K562 (cell line): ENCODE measurements at regions not wholly inside any gene's neighbourhood (a gene's known extent, or its start where the extent isn't known, plus 50 kb on each side); places are given as distances from the start of the nearest gene placed in this dataset.

Experiments
- ATAC-seq: fragments of 200-7000 bp; cut with Tn5 transposase; 3 replicates; pipeline ENCODE4 v1.9.1; 2020; ENCODE audit warnings: moderate library complexity
- BruUV-seq: library from RNA; stranded (reverse); fragments of 400-500 nt; replicated peaks from 2 replicates; lab custom pipeline; 2021; lab: Mats Ljungman, UMichigan
- CTCF ChIA-PET: fragments of 300-600 bp; formaldehyde crosslinking; extraction: SDS; loops from one replicate; lab custom pipeline; 2021; ENCODE audit warnings: low intra/inter-chr PET ratio; lab: Yijun Ruan, JAX
- POLR2A ChIA-PET: fragments of 300-600, 350-650 bp; sonication (Branson Sonifier 250); formaldehyde crosslinking; extraction: SDS; loops from one replicate; lab custom pipeline; 2021; ENCODE audit warnings: antibody characterized with exemption, inconsistent platforms; lab: Yijun Ruan, JAX
- DNase-seq, 4 experiments: peaks; one replicate each; pipeline versions ENCODE4 v3.0.0 to v3.0.0-alpha.2; 2011 to 2018; ENCODE audit warnings: low spot score in 3 of 4, mixed read lengths in 3 of 4; ENCODE audit errors: extremely low read depth in 1 of 4
- FAIRE-seq: peaks from 2 replicates; lab custom pipeline; 2011; peaks lifted over from hg19 to GRCh38; lab: Jason Lieb, UNC
- H2AFZ ChIP-seq: 2 replicates; pipeline ENCODE4 v1.6.0; 2011; ENCODE audit warnings: low read depth, low read length, control low read depth, inconsistent platforms
- H3K27ac ChIP-seq: fragments of 200-600 bp; 3 replicates; pipeline ENCODE4 v1.8.0; 2011; ENCODE audit warnings: low read depth, mild to moderate bottlenecking, control low read depth, inconsistent platforms, low read length, moderate library complexity, mixed read lengths; ENCODE audit errors: extremely low read depth
- H3K27me3 ChIP-seq, 2 experiments: fragments of 300-600 bp in 1 of 2; 2 replicates in 1 of 2; 3 replicates in 1 of 2; pipeline versions ENCODE4 v1.6.0 to v1.8.0; 2011; ENCODE audit warnings: inconsistent platforms in 2 of 2, low read length in 2 of 2, mild to moderate bottlenecking in 1 of 2, mixed read lengths in 1 of 2, moderate library complexity in 1 of 2; ENCODE audit not compliant: control insufficient read depth in 2 of 2, insufficient read depth in 2 of 2
- H3K36me3 ChIP-seq: fragments of 300-600 bp; 3 replicates; pipeline ENCODE4 v1.8.0; 2011; ENCODE audit warnings: mild to moderate bottlenecking, low read length, inconsistent platforms; ENCODE audit not compliant: control insufficient read depth, insufficient read depth
- H3K4me1 ChIP-seq, 2 experiments: fragments of 200-600 bp in 1 of 2; replicated peaks in 1 of 2; 2 replicates in 1 of 2; 3 replicates in 1 of 2; pipeline versions ENCODE4 v1.5.1 to v1.8.0; 2011; ENCODE audit warnings: inconsistent platforms in 2 of 2, low read length in 2 of 2, mild to moderate bottlenecking in 1 of 2, mixed read lengths in 1 of 2, moderate library complexity in 1 of 2; ENCODE audit not compliant: control insufficient read depth in 2 of 2, insufficient read depth in 2 of 2
- H3K4me2 ChIP-seq: 2 replicates; pipeline ENCODE4 v1.6.1; 2011; ENCODE audit warnings: low read length, control low read depth, inconsistent platforms, mixed read lengths; ENCODE audit not compliant: insufficient read depth
- H3K4me3 ChIP-seq: fragments of 200-600 bp; sonication (generic), shearing (Covaris generic); 2 replicates; pipeline ENCODE4 v1.5.1; 2016; ENCODE audit warnings: control low read depth, inconsistent platforms
- H3K79me2 ChIP-seq: fragments of 200-600 bp; 3 replicates; pipeline ENCODE4 v1.8.0; 2011; ENCODE audit warnings: low read length, inconsistent platforms; ENCODE audit not compliant: control insufficient read depth, insufficient read depth
- H3K9ac ChIP-seq, 2 experiments: 2 replicates each; pipeline versions ENCODE4 v1.6.0 to v1.6.1; 2011; ENCODE audit warnings: low read depth in 2 of 2, low read length in 2 of 2, control low read depth in 1 of 2, inconsistent platforms in 1 of 2, mild to moderate bottlenecking in 1 of 2, mixed read lengths in 1 of 2; ENCODE audit not compliant: insufficient read depth in 1 of 2
- H3K9me1 ChIP-seq: one replicate; pipeline ENCODE4 v1.6.0; 2011; ENCODE audit warnings: inconsistent platforms, mild to moderate bottlenecking, low read length, moderate library complexity; ENCODE audit not compliant: control insufficient read depth, insufficient read depth
- H3K9me3 ChIP-seq: replicated peaks from 2 replicates; pipeline ENCODE4 v1.5.1; 2011; ENCODE audit warnings: low read depth, low read length, inconsistent platforms; ENCODE audit not compliant: control insufficient read depth, insufficient read depth
- H4K20me1 ChIP-seq: replicated peaks from 2 replicates; pipeline ENCODE4 v1.6.1; 2011; ENCODE audit warnings: low read length, inconsistent platforms, mixed read lengths; ENCODE audit not compliant: control insufficient read depth, insufficient read depth
- ARID3B ChIP-seq: fragments of 250-450 bp; sonication (Bioruptor Pico); IDR thresholded peaks from 2 replicates; pipeline ENCODE4 v1.4.0; 2020; ENCODE audit warnings: borderline replicate concordance
- BDP1 ChIP-seq: IDR thresholded peaks from 3 replicates; pipeline ENCODE4 v1.6.1; 2011; ENCODE audit not compliant: insufficient read length, insufficient read depth
- CC2D1A ChIP-seq: fragments of 450-650 bp; IDR thresholded peaks from 2 replicates; pipeline ENCODE4 v1.6.1; 2017; ENCODE audit warnings: mild to moderate bottlenecking
- ESRRA ChIP-seq: fragments of 450-650 bp; IDR thresholded peaks from 2 replicates; pipeline ENCODE4 v1.6.1; 2014; ENCODE audit warnings: low read depth, mild to moderate bottlenecking, moderate library complexity, borderline replicate concordance
- EWSR1 ChIP-seq: fragments of 450-650 bp; IDR thresholded peaks from 2 replicates; pipeline ENCODE4 v1.6.1; 2018; ENCODE audit warnings: borderline replicate concordance, mild to moderate bottlenecking, low read depth, moderate library complexity; ENCODE audit not compliant: partially characterized antibody
- FOXM1 ChIP-seq, 2 experiments: fragments of 450-650 bp in 1 of 2; sonication (generic) in 1 of 2; formaldehyde crosslinking in 1 of 2; IDR thresholded peaks; 2 replicates each; pipeline versions ENCODE4 v1.6.1 to v1.9.0; 2017 to 2022; ENCODE audit warnings: low read depth in 2 of 2, mild to moderate bottlenecking in 2 of 2, missing genetic modification reagents in 1 of 2, moderate library complexity in 1 of 2
- FUS ChIP-seq: fragments of 200-400 bp; formaldehyde crosslinking; optimal IDR thresholded peaks from 2 replicates; pipeline ENCODE3; 2017; ENCODE audit warnings: low read depth, low read length
- HMGXB4 ChIP-seq: sonication (generic); formaldehyde crosslinking; IDR thresholded peaks from 2 replicates; pipeline ENCODE4 v1.8.1; 2023; ENCODE audit warnings: mild to moderate bottlenecking, missing genetic modification reagents
- PTRF ChIP-seq: fragments of 450-650 bp; IDR thresholded peaks from 2 replicates; pipeline ENCODE4 v1.6.1; 2016; ENCODE audit warnings: mild to moderate bottlenecking, missing genetic modification characterization, missing compliant biosample characterization
- RBM15 ChIP-seq: fragments of 200-400 bp; formaldehyde crosslinking; IDR thresholded peaks from 2 replicates; pipeline ENCODE4 v1.6.1; 2018; ENCODE audit warnings: mild to moderate bottlenecking, low read length, moderate library complexity; ENCODE audit not compliant: insufficient read depth
- SRSF3 ChIP-seq: fragments of 200-400 bp; formaldehyde crosslinking; IDR thresholded peaks from 2 replicates; pipeline ENCODE4 v1.6.1; 2016; ENCODE audit warnings: mild to moderate bottlenecking, low read length, moderate library complexity; ENCODE audit not compliant: insufficient read depth
- TEAD4 ChIP-seq, 2 experiments: sonication (generic) in 1 of 2; formaldehyde crosslinking in 1 of 2; IDR thresholded peaks; 2 replicates each; pipeline versions ENCODE4 v1.6.1 to v1.8.0; 2012 to 2022; ENCODE audit warnings: borderline replicate concordance in 1 of 2, inconsistent platforms in 1 of 2, low read length in 1 of 2, mild to moderate bottlenecking in 1 of 2, missing genetic modification reagents in 1 of 2
- ZBTB2 ChIP-seq: fragments of 450-650 bp; IDR thresholded peaks from 2 replicates; pipeline ENCODE4 v1.6.1; 2016; ENCODE audit warnings: antibody characterized with exemption
- WGBS: fragments of 100-300 bp; shearing (Covaris generic); methylation state at CpG from one replicate; pipeline ENCODE4 v1.1.6; 2016; ENCODE audit warnings: low coverage, mixed read lengths; ENCODE audit not compliant: insufficient coverage; ENCODE audit errors: missing lambda C conversion rate; 5-methylcytosine and 5-hydroxymethylcytosine counted together
- in situ Hi-C: fragments of 300-500 bp; cut with MboI; formaldehyde crosslinking; loops from 4 replicates; pipeline ENCODE4 v1.15.0; 2018; ENCODE audit warnings: inconsistent platforms, mixed read lengths
- intact Hi-C: fragments of 100-400 bp; cut with micrococcal nuclease; formaldehyde crosslinking; loops from 2 replicates; pipeline ENCODE4 v1.14.2; 2022
- TF ChIP-seq, protein P1 (sequence below): fragments of 250-450 bp; sonication (Bioruptor Pico); IDR thresholded peaks from 2 replicates; pipeline ENCODE4 v1.8.0; 2022; ENCODE audit warnings: inconsistent platforms, mild to moderate bottlenecking, moderate library complexity, borderline replicate concordance
- TF ChIP-seq, protein P2 (sequence below): IDR thresholded peaks from 3 replicates; pipeline ENCODE4 v1.6.1; 2011; ENCODE audit warnings: borderline replicate concordance, mild to moderate bottlenecking; ENCODE audit not compliant: insufficient read length, insufficient read depth

- Histone ChIP-seq H3K9me1 (no peaks in the 10 kb centered on the region), H2AFZ (no peak overlapping the region), H4K20me1 (no peaks in the 10 kb centered on the region), H3K9ac (no peak overlapping the region), H3K4me3 (no peak overlapping the region), H3K4me2 (no peak overlapping the region), H3K4me1 (no peaks in the 10 kb centered on the region), H3K9me3 (no peaks in the 10 kb centered on the region), H3K36me3 (no peaks in the 10 kb centered on the region), H3K27ac (no peak overlapping the region), H3K27me3 (peaks cover 0 to 4% of the 10 kb centered on the region in 2 experiments; a peak in 2 of 5 replicates), H3K79me2 (no peaks in the 10 kb centered on the region)
- WGBS = 0% methylated on average over 3 of the region's 3 CpGs
- BruUV-seq = no TSS peak
- CTCF ChIA-PET = no interaction called here
- no peak for FAIRE-seq
- intact Hi-C loops (no loop called here), in situ Hi-C loops (no loop called here)
- POLR2A ChIA-PET = no interaction called here
- DNase-seq = no peak
- no peak for ATAC-seq
- no peak for TF ChIP-seq EWSR1
- no peak for TF ChIP-seq ARID3B
- no peak for TF ChIP-seq FUS
- no peak for TF ChIP-seq BDP1
- TF ChIP-seq ZBTB2 = no peak
- TF ChIP-seq CC2D1A = no peak
- TF ChIP-seq PTRF (tag) = no peak
- TF ChIP-seq, protein P1, sequence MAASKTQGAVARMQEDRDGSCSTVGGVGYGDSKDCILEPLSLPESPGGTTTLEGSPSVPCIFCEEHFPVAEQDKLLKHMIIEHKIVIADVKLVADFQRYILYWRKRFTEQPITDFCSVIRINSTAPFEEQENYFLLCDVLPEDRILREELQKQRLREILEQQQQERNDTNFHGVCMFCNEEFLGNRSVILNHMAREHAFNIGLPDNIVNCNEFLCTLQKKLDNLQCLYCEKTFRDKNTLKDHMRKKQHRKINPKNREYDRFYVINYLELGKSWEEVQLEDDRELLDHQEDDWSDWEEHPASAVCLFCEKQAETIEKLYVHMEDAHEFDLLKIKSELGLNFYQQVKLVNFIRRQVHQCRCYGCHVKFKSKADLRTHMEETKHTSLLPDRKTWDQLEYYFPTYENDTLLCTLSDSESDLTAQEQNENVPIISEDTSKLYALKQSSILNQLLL = no peak
- no peak for TF ChIP-seq SRSF3
- no peak for TF ChIP-seq ESRRA
- TF ChIP-seq HMGXB4 (CRISPR knock-in tag) = no peak
- TF ChIP-seq FOXM1 (IDR thresholded peaks at IDR 0.05; ENCODE audit: low read depth) = no peak
- TF ChIP-seq FOXM1 (CRISPR knock-in tag; IDR thresholded peaks at IDR 0.05; ENCODE audit: low read depth) = no peak
- TF ChIP-seq RBM15 = no peak
- TF ChIP-seq, protein P2, sequence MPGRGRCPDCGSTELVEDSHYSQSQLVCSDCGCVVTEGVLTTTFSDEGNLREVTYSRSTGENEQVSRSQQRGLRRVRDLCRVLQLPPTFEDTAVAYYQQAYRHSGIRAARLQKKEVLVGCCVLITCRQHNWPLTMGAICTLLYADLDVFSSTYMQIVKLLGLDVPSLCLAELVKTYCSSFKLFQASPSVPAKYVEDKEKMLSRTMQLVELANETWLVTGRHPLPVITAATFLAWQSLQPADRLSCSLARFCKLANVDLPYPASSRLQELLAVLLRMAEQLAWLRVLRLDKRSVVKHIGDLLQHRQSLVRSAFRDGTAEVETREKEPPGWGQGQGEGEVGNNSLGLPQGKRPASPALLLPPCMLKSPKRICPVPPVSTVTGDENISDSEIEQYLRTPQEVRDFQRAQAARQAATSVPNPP = no peak
- TF ChIP-seq TEAD4 (IDR thresholded peaks at IDR 0.05; ENCODE audit: low read length) = no peak
- TF ChIP-seq TEAD4 (CRISPR knock-in tag; IDR thresholded peaks at IDR 0.05; ENCODE audit: borderline replicate concordance) = no peak
Observed at GRCh38 chr2:66121946-66122345, 313.0 kb upstream of the MEIS1 start.
